H1 (cell line): ENCODE measurements at regions not wholly inside any gene's neighbourhood (a gene's known extent, or its start where the extent isn't known, plus 50 kb on each side); places are given as distances from the start of the nearest gene placed in this dataset.

ENCODE experiments used
- ASH2L ChIP-seq: fragments of 200-600, 300-600 bp; sonication (generic); IDR thresholded peaks from one replicate; pipeline ENCODE4 v1.7.1; 2017; ENCODE audit warnings: low read length
- JUND ChIP-seq: IDR thresholded peaks from 2 replicates; pipeline ENCODE4 v1.6.1; 2011; ENCODE audit warnings: mild to moderate bottlenecking, improper control_type of control experiment, low read length
- RFX5 ChIP-seq: IDR thresholded peaks from 2 replicates; pipeline ENCODE4 v1.6.1; 2011; ENCODE audit warnings: low read depth, low read length, improper control_type of control experiment, borderline replicate concordance
- RNF2 ChIP-seq: fragments of 200-900, 300-1000 bp; sonication (generic); IDR thresholded peaks from 2 replicates; pipeline ENCODE4 v1.7.1; 2016; ENCODE audit warnings: borderline replicate concordance, low read depth, mild to moderate bottlenecking, antibody characterized with exemption, low read length; ENCODE audit not compliant: poor library complexity, severe bottlenecking; ENCODE audit errors: missing control alignments
- TAF7 ChIP-seq: optimal IDR thresholded peaks from 2 replicates; pipeline ENCODE3; 2011; ENCODE audit warnings: low read depth, mild to moderate bottlenecking, inconsistent platforms, low read length, moderate library complexity, borderline replicate concordance

DNA sequence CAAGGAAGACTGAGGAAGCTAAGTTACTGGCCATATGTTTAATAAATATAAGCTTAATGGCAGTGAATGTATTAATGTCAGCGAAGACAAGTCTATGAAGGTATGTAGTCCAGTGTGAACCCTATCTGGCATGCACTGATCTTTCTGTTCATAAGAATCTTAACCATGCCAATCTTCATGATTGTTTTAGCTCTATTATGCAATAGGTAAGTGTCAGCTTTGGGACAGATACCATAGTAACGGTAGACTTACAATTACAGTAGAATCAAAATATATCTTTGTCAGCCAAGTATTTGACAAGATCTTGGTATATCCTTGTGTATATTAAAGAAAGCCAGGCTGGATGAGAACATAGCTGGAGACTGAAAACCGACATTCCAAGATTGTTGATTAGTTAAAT is 428.5 kb downstream of the SPRY2 start (continued):
- TF ChIP-seq RNF2: no peak
- TF ChIP-seq RFX5: no peak
- no peak for TF ChIP-seq ASH2L
- TF ChIP-seq JUND: no peak
- TF ChIP-seq TAF7: no peak
